CD4-positive, CD25-positive, alpha-beta regulatory T cell (primary cell): ENCODE measurements at regions not wholly inside any gene's neighbourhood (a gene's known extent, or its start where the extent isn't known, plus 50 kb on each side); places are given as distances from the start of the nearest gene placed in this dataset.

Source experiments
- ATAC-seq, 2 donors: fragments of 150-1000 bp; cut with Tn5 transposase; one replicate each; pipeline ENCODE4 v1.10.0; 2021; ENCODE audit warnings: low read depth in 2 of 2, moderate number of reproducible peaks in 2 of 2, moderate library complexity in 1 of 2
- DNase-seq, 3 donors: peaks; one replicate each; pipeline versions ENCODE4 v3.0.0 to v3.0.0-alpha.2; 2012 to 2022; ENCODE audit warnings: mixed read lengths in 1 of 3
- H3K27ac ChIP-seq: one replicate; pipeline ENCODE4 v1.7.0; 2013; ENCODE audit warnings: mild to moderate bottlenecking, low read length; ENCODE audit not compliant: insufficient read depth, poor library complexity, severe bottlenecking
- H3K27me3 ChIP-seq: one replicate; pipeline ENCODE4 v1.7.0; 2013; ENCODE audit warnings: low read length; ENCODE audit not compliant: control insufficient read depth, insufficient read depth
- H3K36me3 ChIP-seq: one replicate; pipeline ENCODE4 v1.7.0; 2013; ENCODE audit warnings: mild to moderate bottlenecking, low read length, moderate library complexity; ENCODE audit not compliant: control insufficient read depth, insufficient read depth
- H3K4me1 ChIP-seq: 2 replicates; pipeline ENCODE4 v1.7.0; 2013; ENCODE audit warnings: mild to moderate bottlenecking, low read length; ENCODE audit not compliant: insufficient read depth, control insufficient read depth, poor library complexity, severe bottlenecking
- H3K4me3 ChIP-seq: one replicate; pipeline ENCODE4 v1.7.0; 2013; ENCODE audit warnings: low read depth, mild to moderate bottlenecking, low read length, moderate library complexity
- H3K9me3 ChIP-seq, 2 experiments: 1 replicate in 1 of 2; 2 replicates in 1 of 2; pipeline ENCODE4 v1.7.0; 2013; ENCODE audit warnings: low read length in 2 of 2, mild to moderate bottlenecking in 1 of 2, moderate library complexity in 1 of 2; ENCODE audit not compliant: control insufficient read depth in 2 of 2
- H3K27ac Mint-ChIP-seq, 3 donors: one replicate each; pipeline ENCODE4 v1.8.0; 2020 to 2022; ENCODE audit warnings: mild to moderate bottlenecking in 3 of 3, mixed read lengths in 3 of 3, moderate library complexity in 2 of 3
- H3K27me3 Mint-ChIP-seq: one replicate; pipeline ENCODE4 v1.8.0; 2022; ENCODE audit warnings: mild to moderate bottlenecking, mixed read lengths
- H3K36me3 Mint-ChIP-seq: one replicate; pipeline ENCODE4 v1.8.0; 2020; ENCODE audit warnings: mixed read lengths
- H3K4me1 Mint-ChIP-seq, 4 donors: one replicate each; pipeline ENCODE4 v1.8.0; 2020 to 2022; ENCODE audit warnings: mixed read lengths in 4 of 4, mild to moderate bottlenecking in 1 of 4
- H3K4me3 Mint-ChIP-seq, 4 donors: one replicate each; pipeline ENCODE4 v1.8.0; 2020 to 2022; ENCODE audit warnings: mild to moderate bottlenecking in 4 of 4, mixed read lengths in 4 of 4, moderate library complexity in 3 of 4
- H3K9me3 Mint-ChIP-seq, 7 donors: one replicate each; pipeline ENCODE4 v1.8.0; 2020 to 2022; ENCODE audit warnings: mixed read lengths in 7 of 7, mild to moderate bottlenecking in 3 of 7, moderate library complexity in 2 of 7

DNA sequence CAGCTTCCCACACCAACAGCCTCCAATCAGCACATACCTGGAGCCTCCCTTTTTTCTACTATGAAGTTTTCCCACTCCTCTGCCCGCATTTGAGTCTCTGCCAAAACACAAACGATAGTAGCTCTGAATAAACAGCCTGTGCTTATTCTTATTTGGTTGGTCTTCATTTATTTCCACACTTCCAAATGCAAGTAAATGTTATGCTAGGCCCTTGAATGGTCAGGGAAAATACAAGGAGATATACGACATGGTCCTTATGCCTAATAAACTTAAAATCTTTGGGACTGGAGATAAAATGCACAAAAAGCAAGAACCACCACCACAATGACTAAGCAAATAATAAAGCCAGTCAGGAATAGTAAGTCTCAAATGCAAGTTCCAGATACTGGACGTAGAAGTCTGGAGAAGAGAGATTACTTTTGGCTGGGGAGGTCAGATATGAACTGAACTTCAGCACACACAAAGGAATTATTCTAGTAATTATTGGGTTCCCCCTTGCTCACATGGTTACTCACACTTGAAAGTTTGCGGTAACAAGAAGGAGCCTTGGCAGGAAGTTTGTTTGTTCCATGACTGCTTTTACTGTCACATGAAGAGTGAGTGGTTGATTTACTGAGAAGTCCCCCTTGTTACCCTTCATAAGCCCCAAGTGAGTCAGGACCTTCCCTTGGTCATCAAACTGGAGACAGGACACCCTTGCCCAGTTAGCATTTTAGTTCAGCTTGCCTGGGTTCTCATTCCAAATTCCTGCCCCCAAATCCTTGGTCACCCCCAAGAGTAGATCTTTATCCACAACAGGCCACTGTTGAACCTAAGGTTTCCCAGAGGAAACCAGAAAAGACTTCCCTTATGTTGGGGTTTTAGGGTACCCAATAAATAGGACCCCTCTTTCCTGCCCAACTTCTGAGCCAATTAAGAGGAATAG lies 511.2 kb upstream of the JARID2 start:
- Histone ChIP-seq H3K4me1 (peaks cover 21% of the 10 kb centered on the region), H3K36me3 (no peaks in the 10 kb centered on the region), H3K27ac (no peak overlapping the region), H3K27me3 (no peaks in the 10 kb centered on the region), H3K4me3 (no peak overlapping the region), H3K9me3 (no peaks in the 10 kb centered on the region)
- H3K27me3 Mint-ChIP-seq = no peaks in the 10 kb centered on the region
- ATAC-seq (peak; percentile 38 to 48), DNase-seq (peak in 1 of 3 donors; percentile 55)
- H3K27ac Mint-ChIP-seq = peak overlapping the region in 2 of 3 donors; percentile 7 to 85
- H3K36me3 Mint-ChIP-seq = no peaks in the 10 kb centered on the region
- H3K4me3 Mint-ChIP-seq = peak overlapping the region in 1 of 4 donors; percentile 26
- H3K9me3 Mint-ChIP-seq = peaks cover 0 to 3% (median 0%) of the 10 kb centered on the region in 7 donors
- peaks cover 16 to 58% (median 19%) of the 10 kb centered on the region in 4 donors for H3K4me1 Mint-ChIP-seq

DNA sequence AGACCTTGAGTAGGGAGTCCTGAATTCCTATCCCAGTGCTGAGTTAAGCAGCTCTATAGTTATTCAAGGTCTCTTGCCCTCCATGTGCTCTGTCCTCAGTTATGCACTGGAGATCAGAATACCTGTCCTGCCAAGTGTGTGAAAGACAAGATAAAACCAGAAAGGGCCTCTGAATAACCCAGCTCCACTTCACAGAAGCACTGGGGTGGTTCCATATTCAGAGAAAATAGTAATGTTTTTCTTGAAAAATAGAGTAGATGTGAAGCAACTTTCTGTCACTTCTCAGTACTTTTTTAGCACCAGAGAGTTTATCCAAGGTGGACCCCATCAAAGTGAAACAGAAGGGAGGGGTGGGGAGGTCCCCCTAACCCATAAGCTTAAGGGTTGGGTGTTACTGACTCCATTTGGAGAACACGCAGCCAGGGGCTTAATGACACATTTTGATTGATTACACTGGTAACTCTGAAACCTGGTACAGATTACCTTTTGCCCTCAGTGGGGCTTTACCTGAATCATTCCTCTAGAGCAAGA lies 509.8 kb upstream of the JARID2 start:
- ATAC-seq (no peak), DNase-seq (peak in 1 of 3 donors; percentile 13)
- Histone ChIP-seq H3K27ac (no peak overlapping the region), H3K36me3 (no peaks in the 10 kb centered on the region), H3K4me3 (no peak overlapping the region), H3K4me1 (peaks cover 21% of the 10 kb centered on the region), H3K9me3 (no peaks in the 10 kb centered on the region), H3K27me3 (no peaks in the 10 kb centered on the region)
- Mint-ChIP-seq H3K27ac (no peak overlapping the region), H3K27me3 (no peaks in the 10 kb centered on the region), H3K4me1 (peaks cover 16 to 54% (median 19%) of the 10 kb centered on the region in 4 donors), H3K36me3 (no peaks in the 10 kb centered on the region), H3K4me3 (no peak overlapping the region), H3K9me3 (peaks cover 0 to 3% (median 0%) of the 10 kb centered on the region in 7 donors)

DNA sequence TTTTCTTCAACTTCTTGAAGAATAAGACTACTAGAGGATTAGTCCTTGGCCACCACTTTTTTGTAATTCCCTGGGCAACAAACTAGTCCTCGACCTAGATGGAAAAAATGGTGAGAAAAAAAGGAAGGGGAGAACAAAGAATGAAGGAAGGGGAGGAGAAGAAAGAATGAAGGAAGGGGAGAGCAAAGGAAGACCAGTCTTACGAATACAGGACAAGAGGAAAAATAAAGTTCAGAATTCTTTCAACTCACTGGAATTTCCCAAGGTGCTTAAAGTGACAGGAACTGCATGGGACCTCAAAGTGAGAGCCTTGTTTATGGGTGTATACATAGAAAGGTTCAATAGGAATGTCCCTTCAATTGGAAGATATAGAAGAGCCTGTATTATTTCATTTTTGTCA lies 509.3 kb upstream of the JARID2 start:
- H3K27ac Mint-ChIP-seq = no peak overlapping the region
- no peaks in the 10 kb centered on the region for H3K36me3 Mint-ChIP-seq
- H3K27ac ChIP-seq = no peak overlapping the region
- ATAC-seq (no peak), DNase-seq (no peak)
- peaks cover 0 to 3% (median 0%) of the 10 kb centered on the region in 7 donors for H3K9me3 Mint-ChIP-seq
- no peaks in the 10 kb centered on the region for H3K27me3 ChIP-seq
- peaks cover 21% of the 10 kb centered on the region for H3K4me1 ChIP-seq
- no peaks in the 10 kb centered on the region for H3K36me3 ChIP-seq
- H3K9me3 ChIP-seq = no peaks in the 10 kb centered on the region
- H3K27me3 Mint-ChIP-seq = no peaks in the 10 kb centered on the region
- no peak overlapping the region for H3K4me3 Mint-ChIP-seq
- no peak overlapping the region for H3K4me3 ChIP-seq
- H3K4me1 Mint-ChIP-seq = peaks cover 16 to 49% (median 19%) of the 10 kb centered on the region in 4 donors

DNA sequence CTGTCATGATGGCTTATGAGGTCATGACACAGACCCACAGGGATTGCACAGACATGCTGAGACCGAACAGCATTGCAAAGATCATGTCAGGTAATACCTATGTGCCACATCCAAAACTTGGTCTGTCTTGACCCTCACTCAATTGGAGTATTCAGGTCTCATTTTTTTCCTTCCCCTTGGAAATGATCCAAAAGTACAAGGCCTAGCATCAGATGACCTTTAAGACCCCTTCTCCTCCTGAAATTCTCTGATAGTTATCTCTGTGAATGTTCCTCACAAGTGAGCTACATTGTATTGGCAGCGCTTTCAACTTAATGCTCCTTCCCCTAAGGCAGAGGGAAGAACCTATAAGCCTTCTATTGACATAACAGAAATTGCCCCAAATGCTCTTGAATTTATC lies 507.4 kb upstream of the JARID2 start:
- no peak overlapping the region for H3K27ac Mint-ChIP-seq
- ATAC-seq (no peak), DNase-seq (no peak)
- peaks cover 0 to 3% (median 0%) of the 10 kb centered on the region in 7 donors for H3K9me3 Mint-ChIP-seq
- no peak overlapping the region for H3K4me3 ChIP-seq
- no peaks in the 10 kb centered on the region for H3K27me3 Mint-ChIP-seq
- no peaks in the 10 kb centered on the region for H3K27me3 ChIP-seq
- H3K4me3 Mint-ChIP-seq = no peak overlapping the region
- H3K36me3 Mint-ChIP-seq = no peaks in the 10 kb centered on the region
- no peaks in the 10 kb centered on the region for H3K9me3 ChIP-seq
- H3K27ac ChIP-seq = no peak overlapping the region
- H3K4me1 ChIP-seq = peaks cover 10% of the 10 kb centered on the region
- H3K4me1 Mint-ChIP-seq = peaks cover 0 to 29% (median 3%) of the 10 kb centered on the region in 4 donors
- H3K36me3 ChIP-seq = no peaks in the 10 kb centered on the region

DNA sequence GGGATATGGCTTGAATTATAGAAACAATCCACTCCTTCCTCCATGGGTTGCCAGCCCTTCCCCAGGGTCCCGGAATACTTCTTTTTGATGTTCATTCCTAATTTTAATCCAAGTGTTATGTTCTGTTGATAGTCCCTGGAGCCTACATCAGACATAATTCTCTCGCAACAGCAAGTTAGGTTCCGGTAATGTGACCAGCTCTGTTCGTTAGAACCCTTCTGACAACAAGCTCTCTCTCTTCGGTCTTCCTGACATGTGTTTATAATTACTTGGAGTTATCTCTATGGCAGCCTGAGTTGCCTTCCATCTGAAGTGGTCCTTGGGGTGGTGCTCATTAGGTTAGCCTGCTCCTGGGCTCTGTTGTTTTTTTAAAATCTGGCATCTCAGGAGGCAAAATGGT lies 506.9 kb upstream of the JARID2 start:
- Histone ChIP-seq H3K36me3 (no peaks in the 10 kb centered on the region), H3K27me3 (no peaks in the 10 kb centered on the region), H3K27ac (no peak overlapping the region), H3K9me3 (no peaks in the 10 kb centered on the region), H3K4me1 (peaks cover 9% of the 10 kb centered on the region), H3K4me3 (no peak overlapping the region)
- no peak overlapping the region for H3K27ac Mint-ChIP-seq
- no peak for DNase-seq
- ATAC-seq = no peak
- H3K9me3 Mint-ChIP-seq = peaks cover 0 to 3% (median 0%) of the 10 kb centered on the region in 7 donors
- no peaks in the 10 kb centered on the region for H3K36me3 Mint-ChIP-seq
- no peaks in the 10 kb centered on the region for H3K27me3 Mint-ChIP-seq
- H3K4me1 Mint-ChIP-seq = peaks cover 0 to 25% (median 2%) of the 10 kb centered on the region in 4 donors
- no peak overlapping the region for H3K4me3 Mint-ChIP-seq

DNA sequence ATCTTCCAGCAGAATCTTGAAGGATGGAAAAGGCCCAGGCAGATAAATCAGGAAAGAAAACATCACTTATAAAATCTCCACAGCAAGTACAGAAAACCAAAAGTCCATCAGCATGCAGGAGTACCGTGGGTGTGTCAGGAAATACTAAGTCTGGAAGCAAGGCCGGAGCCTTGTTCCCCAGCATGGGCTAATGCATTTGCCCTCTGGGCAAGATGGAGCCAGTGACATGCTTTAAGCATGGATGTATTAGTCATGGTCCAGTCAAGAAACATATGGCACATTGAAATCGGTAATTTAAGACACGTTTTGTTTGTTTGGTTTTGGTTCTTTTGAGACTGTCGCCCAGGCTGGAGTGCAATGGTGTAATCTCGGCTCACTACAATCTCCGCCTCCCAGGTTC lies 506.0 kb upstream of the JARID2 start:
- Histone ChIP-seq H3K9me3 (no peaks in the 10 kb centered on the region), H3K36me3 (no peaks in the 10 kb centered on the region), H3K27ac (no peak overlapping the region), H3K27me3 (no peaks in the 10 kb centered on the region), H3K4me1 (peaks cover 2% of the 10 kb centered on the region), H3K4me3 (no peak overlapping the region)
- ATAC-seq (no peak), DNase-seq (no peak)
- Mint-ChIP-seq H3K9me3 (peaks cover 0 to 3% (median 0%) of the 10 kb centered on the region in 7 donors), H3K27ac (no peak overlapping the region), H3K4me1 (peaks cover 0 to 16% (median 2%) of the 10 kb centered on the region in 4 donors), H3K4me3 (no peak overlapping the region), H3K36me3 (no peaks in the 10 kb centered on the region), H3K27me3 (no peaks in the 10 kb centered on the region)

DNA sequence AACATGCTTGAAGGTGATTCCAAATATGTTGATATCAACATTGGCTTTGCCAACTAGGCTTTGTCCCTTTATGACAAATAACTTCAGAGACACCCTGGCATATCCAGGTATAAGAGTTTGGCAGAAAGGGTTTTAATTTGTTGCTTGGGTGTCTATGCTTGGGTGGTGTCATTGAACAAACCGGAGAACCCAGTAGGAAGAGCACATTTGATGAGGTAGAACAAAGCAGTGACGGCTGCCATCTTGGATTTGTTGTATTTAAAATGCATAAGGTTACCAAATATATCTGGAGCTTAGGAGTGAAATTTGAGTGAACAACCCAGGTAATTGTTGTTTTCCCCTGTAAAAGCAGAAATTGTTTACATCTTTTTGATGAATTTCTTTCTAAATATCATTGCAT lies 503.7 kb upstream of the JARID2 start:
- Histone ChIP-seq H3K9me3 (no peaks in the 10 kb centered on the region), H3K36me3 (no peaks in the 10 kb centered on the region), H3K4me3 (no peak overlapping the region), H3K4me1 (no peaks in the 10 kb centered on the region), H3K27ac (no peak overlapping the region), H3K27me3 (no peaks in the 10 kb centered on the region)
- Mint-ChIP-seq H3K9me3 (peaks cover 0 to 3% (median 0%) of the 10 kb centered on the region in 7 donors), H3K36me3 (no peaks in the 10 kb centered on the region), H3K27me3 (no peaks in the 10 kb centered on the region), H3K27ac (no peak overlapping the region), H3K4me1 (peaks cover 0 to 4% (median 2%) of the 10 kb centered on the region in 4 donors), H3K4me3 (no peak overlapping the region)
- no peak for ATAC-seq
- DNase-seq = no peak
